SKM-1 treated with dmso at 0.1 percent for 144 hours (cell line): ENCODE measurements at regions not wholly inside any gene's neighbourhood (a gene's known extent, or its start where the extent isn't known, plus 50 kb on each side); places are given as distances from the start of the nearest gene placed in this dataset.

Experiments used
- DNase-seq: peaks from one replicate; lab custom pipeline; 2025; ENCODE audit not compliant: unreplicated experiment; lab: John Stamatoyannopoulos, UW

GRCh38 chr15:39455471-39455991 lies 125.3 kb upstream of the THBS1 start:
- DNase-seq: no peak

GRCh38 chr15:39456159-39456558 lies 124.7 kb upstream of the THBS1 start:
- DNase-seq: no peak

- no peak for DNase-seq
Observed at GRCh38 chr15:39456582-39457330, 124.1 kb upstream of the THBS1 start.

- DNase-seq: no peak
Observed at GRCh38 chr15:39458131-39458530, 122.7 kb upstream of the THBS1 start.

- no peak for DNase-seq
Observed at GRCh38 chr15:39459548-39459947, 121.3 kb upstream of the THBS1 start.

- DNase-seq: no peak
Observed at GRCh38 chr15:39460748-39461147, 120.1 kb upstream of the THBS1 start.

GRCh38 chr15:39461536-39462130 lies 119.2 kb upstream of the THBS1 start:
- DNase-seq: no peak

- DNase-seq: no peak
Observed at GRCh38 chr15:39462691-39463090, 118.2 kb upstream of the THBS1 start.

- no peak for DNase-seq
Observed at GRCh38 chr15:39465843-39466749, 114.8 kb upstream of the THBS1 start.

- DNase-seq: no peak
Observed at GRCh38 chr15:39466750-39467105, 114.2 kb upstream of the THBS1 start.

- DNase-seq: peak; percentile 96
Observed at GRCh38 chr15:39468331-39468730, 112.5 kb upstream of the THBS1 start.

- DNase-seq: peak; percentile 17
Observed at GRCh38 chr15:39468828-39469227, 112.1 kb upstream of the THBS1 start.

- DNase-seq: no peak
Observed at GRCh38 chr15:39471785-39472574, 108.9 kb upstream of the THBS1 start.

- no peak for DNase-seq
Observed at GRCh38 chr15:39472621-39473297, 108.1 kb upstream of the THBS1 start.

GRCh38 chr15:39473298-39473947 lies 107.5 kb upstream of the THBS1 start:
- DNase-seq: no peak

GRCh38 chr15:39474657-39475056 lies 106.2 kb upstream of the THBS1 start:
- DNase-seq: no peak

- DNase-seq: no peak
Observed at GRCh38 chr15:39478996-39479395, 101.9 kb upstream of the THBS1 start.

- no peak for DNase-seq
Observed at GRCh38 chr15:39479911-39480310, 101.0 kb upstream of the THBS1 start.

- no peak for DNase-seq
Observed at GRCh38 chr15:39482459-39482858, 98.4 kb upstream of the THBS1 start.
